D721Med (cell line): ENCODE measurements at regions not wholly inside any gene's neighbourhood (a gene's known extent, or its start where the extent isn't known, plus 50 kb on each side); places are given as distances from the start of the nearest gene placed in this dataset.

Experiments
- DNase-seq: peaks from one replicate; pipeline ENCODE4 v3.0.0; 2011; ENCODE audit warnings: low spot score; ENCODE audit not compliant: insufficient read length
- FAIRE-seq: peaks from 2 replicates; lab custom pipeline; 2011; peaks lifted over from hg19 to GRCh38; lab: Jason Lieb, UNC
- TF ChIP-seq, protein P1 (sequence below): IDR thresholded peaks from 2 replicates; pipeline ENCODE4 v1.5.1; 2012; ENCODE audit warnings: mild to moderate bottlenecking, control low read depth; ENCODE audit not compliant: insufficient read depth; ENCODE audit errors: missing control alignments

DNA sequence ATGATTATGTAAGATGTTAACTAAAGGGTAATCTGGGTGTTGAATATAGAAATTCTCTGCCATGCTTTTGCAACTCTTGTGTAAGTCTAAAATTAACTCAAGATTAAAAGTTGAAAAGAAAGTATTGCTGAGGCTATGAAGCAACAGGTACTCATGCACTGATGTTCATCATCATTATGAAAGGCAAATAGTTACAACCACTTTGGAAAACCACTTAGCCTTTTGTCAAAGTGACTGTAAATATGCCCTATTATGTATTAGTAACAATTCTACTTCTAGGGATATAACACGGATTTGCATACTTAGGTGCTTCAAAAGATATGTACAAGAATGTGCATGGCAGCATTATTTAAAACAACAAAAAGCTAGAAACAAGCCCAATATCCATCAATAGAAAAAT lies 227.8 kb upstream of the CXXC4 start:
- TF ChIP-seq, protein P1, sequence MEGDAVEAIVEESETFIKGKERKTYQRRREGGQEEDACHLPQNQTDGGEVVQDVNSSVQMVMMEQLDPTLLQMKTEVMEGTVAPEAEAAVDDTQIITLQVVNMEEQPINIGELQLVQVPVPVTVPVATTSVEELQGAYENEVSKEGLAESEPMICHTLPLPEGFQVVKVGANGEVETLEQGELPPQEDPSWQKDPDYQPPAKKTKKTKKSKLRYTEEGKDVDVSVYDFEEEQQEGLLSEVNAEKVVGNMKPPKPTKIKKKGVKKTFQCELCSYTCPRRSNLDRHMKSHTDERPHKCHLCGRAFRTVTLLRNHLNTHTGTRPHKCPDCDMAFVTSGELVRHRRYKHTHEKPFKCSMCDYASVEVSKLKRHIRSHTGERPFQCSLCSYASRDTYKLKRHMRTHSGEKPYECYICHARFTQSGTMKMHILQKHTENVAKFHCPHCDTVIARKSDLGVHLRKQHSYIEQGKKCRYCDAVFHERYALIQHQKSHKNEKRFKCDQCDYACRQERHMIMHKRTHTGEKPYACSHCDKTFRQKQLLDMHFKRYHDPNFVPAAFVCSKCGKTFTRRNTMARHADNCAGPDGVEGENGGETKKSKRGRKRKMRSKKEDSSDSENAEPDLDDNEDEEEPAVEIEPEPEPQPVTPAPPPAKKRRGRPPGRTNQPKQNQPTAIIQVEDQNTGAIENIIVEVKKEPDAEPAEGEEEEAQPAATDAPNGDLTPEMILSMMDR: no peak
- FAIRE-seq (no peak), DNase-seq (no peak)

- no peak for FAIRE-seq
- TF ChIP-seq, protein P1: no peak
- no peak for DNase-seq
Observed at GRCh38 chr4:104726002-104726401, 231.3 kb upstream of the CXXC4 start.

- TF ChIP-seq, protein P1: no peak
- DNase-seq (no peak), FAIRE-seq (no peak)
Observed at GRCh38 chr4:104727643-104728042, 232.9 kb upstream of the CXXC4 start.

DNA sequence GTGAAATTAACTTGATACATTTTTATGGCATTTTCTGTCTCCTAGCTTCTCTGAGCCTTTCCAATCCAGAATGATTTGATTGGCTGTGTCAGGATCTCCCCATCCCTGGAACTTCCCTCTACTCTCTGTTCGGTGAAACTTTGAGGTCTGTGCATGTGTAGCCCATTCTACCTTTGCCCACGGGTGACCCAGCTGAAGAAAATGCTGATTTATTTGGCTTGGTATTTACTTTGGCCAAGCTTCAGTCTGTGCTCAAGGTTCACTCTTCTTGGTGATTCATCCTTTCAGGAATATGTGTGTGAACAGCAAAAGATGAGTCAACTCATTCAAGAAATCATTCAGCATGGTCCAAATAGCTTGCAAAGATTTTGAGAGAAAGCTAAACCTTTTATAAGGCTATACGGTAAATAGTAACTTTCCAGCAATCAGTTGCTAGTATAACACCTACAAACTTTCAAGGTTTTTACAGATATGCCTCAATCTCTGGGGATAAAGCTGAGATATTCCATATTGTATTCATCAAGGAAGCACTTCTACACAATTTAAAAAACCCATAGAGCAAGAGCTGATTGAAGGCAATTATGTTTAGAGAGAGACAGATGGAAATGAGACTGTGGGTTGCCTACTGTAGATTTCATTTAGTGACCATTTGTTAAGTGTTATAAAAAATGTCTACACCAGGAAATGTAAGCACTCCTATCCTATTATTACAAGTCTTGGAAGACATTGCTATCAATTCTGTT lies 233.9 kb upstream of the CXXC4 start:
- TF ChIP-seq, protein P1: no peak
- FAIRE-seq (no peak), DNase-seq (no peak)

- TF ChIP-seq, protein P1: no peak
- FAIRE-seq: no peak
- DNase-seq: no peak
Observed at GRCh38 chr4:104732766-104733165, 238.1 kb upstream of the CXXC4 start.

GRCh38 chr4:104735174-104735573 lies 240.5 kb upstream of the CXXC4 start:
- no peak for FAIRE-seq
- TF ChIP-seq, protein P1: no peak
- DNase-seq: no peak

GRCh38 chr4:104740161-104740560 lies 245.5 kb upstream of the CXXC4 start:
- TF ChIP-seq, protein P1: no peak
- DNase-seq: no peak
- no peak for FAIRE-seq
